ENCODE measurements at regions not wholly inside any gene's neighbourhood (a gene's known extent, or its start where the extent isn't known, plus 50 kb on each side); places are given as distances from the start of the nearest gene placed in this dataset.

- no peak for DNase-seq
Measured at GRCh38 chr20:60430516-60431001, 472.3 kb downstream of the CDH26 start.

GRCh38 chr20:60431349-60431748 is 473.1 kb downstream of the CDH26 start:
- no peak for DNase-seq

- DNase-seq = no peak
Measured at GRCh38 chr20:60437418-60437817, 479.2 kb downstream of the CDH26 start.

GRCh38 chr20:60446267-60447111 is 488.3 kb downstream of the CDH26 start:
- DNase-seq = no peak

- DNase-seq = no peak
Measured at GRCh38 chr20:60447703-60448102, 489.5 kb downstream of the CDH26 start.

- no peak for DNase-seq
Measured at GRCh38 chr20:60453388-60454246, 495.4 kb downstream of the CDH26 start.

GRCh38 chr20:60454491-60454890 is 496.3 kb downstream of the CDH26 start:
- DNase-seq = no peak

- no peak for DNase-seq
Measured at GRCh38 chr20:60455272-60455671, 497.0 kb downstream of the CDH26 start.

GRCh38 chr20:60459212-60459611 is 501.0 kb downstream of the CDH26 start:
- DNase-seq = no peak

- DNase-seq = no peak
Measured at GRCh38 chr20:60461993-60462392, 503.8 kb downstream of the CDH26 start.

- no peak for DNase-seq
Measured at GRCh38 chr20:60463798-60464197, 505.6 kb downstream of the CDH26 start.

GRCh38 chr20:60465439-60465838 is 507.2 kb downstream of the CDH26 start:
- no peak for DNase-seq

GRCh38 chr20:60465993-60466686 is 507.9 kb downstream of the CDH26 start:
- no peak for DNase-seq

GRCh38 chr20:60466687-60467022 is 508.4 kb downstream of the CDH26 start:
- DNase-seq = no peak

GRCh38 chr20:60467078-60467477 is 508.9 kb downstream of the CDH26 start:
- DNase-seq = no peak

GRCh38 chr20:60467771-60468170 is 509.5 kb downstream of the CDH26 start:
- no peak for DNase-seq

GRCh38 chr20:60469829-60470228 is 511.6 kb downstream of the CDH26 start:
- no peak for DNase-seq

GRCh38 chr20:60470366-60470765 is 512.1 kb downstream of the CDH26 start:
- no peak for DNase-seq

- no peak for DNase-seq
Measured at GRCh38 chr20:60473211-60473610, 515.0 kb downstream of the CDH26 start.

- no peak for DNase-seq
Measured at GRCh38 chr20:60474385-60474910, 516.2 kb downstream of the CDH26 start.

GRCh38 chr20:60476045-60476444 is 517.8 kb downstream of the CDH26 start:
- no peak for DNase-seq

GRCh38 chr20:60477958-60478357 is 519.7 kb downstream of the CDH26 start:
- DNase-seq = no peak
